ENCODE measurements at regions not wholly inside any gene's neighbourhood (a gene's known extent, or its start where the extent isn't known, plus 50 kb on each side); places are given as distances from the start of the nearest gene placed in this dataset.

GRCh38 chr4:123256901-123257300 lies 139.7 kb upstream of the SPRY1 start:
- Mint-ChIP-seq H3K27me3 (no peaks in the 10 kb centered on the region), H3K4me3 (no peak overlapping the region), H3K36me3 (ENCODE audit: low read depth) (peaks cover 23% of the 10 kb centered on the region), H3K27ac (no peak overlapping the region), H3K4me1 (ENCODE audit: low read depth) (no peaks in the 10 kb centered on the region), H3K9me3 (no peaks in the 10 kb centered on the region)
- ATAC-seq (no peak), DNase-seq (no peak)
- CTCF ChIA-PET = no interaction called here
- TF ChIP-seq CTCF (IDR thresholded peaks at IDR 0.05) = no peak
- POLR2A ChIA-PET = no interaction called here
- intact Hi-C loops (cut with micrococcal nuclease) = no loop called here

GRCh38 chr4:123257591-123257990 lies 139.0 kb upstream of the SPRY1 start:
- intact Hi-C loops (cut with micrococcal nuclease) = no loop called here
- CTCF ChIA-PET = no interaction called here
- H3K4me1 Mint-ChIP-seq (ENCODE audit: low read depth) = no peaks in the 10 kb centered on the region

GRCh38 chr4:123259676-123260646 lies 136.6 kb upstream of the SPRY1 start:
- intact Hi-C loops (cut with micrococcal nuclease) = no loop called here
- H3K27ac Mint-ChIP-seq = no peak overlapping the region
- no peaks in the 10 kb centered on the region for H3K4me1 Mint-ChIP-seq (ENCODE audit: low read depth)
- ATAC-seq = no peak
- H3K27me3 Mint-ChIP-seq = no peaks in the 10 kb centered on the region
- TF ChIP-seq CTCF (IDR thresholded peaks at IDR 0.05) = no peak
- peaks cover 24% of the 10 kb centered on the region for H3K36me3 Mint-ChIP-seq (ENCODE audit: low read depth)
- no peak overlapping the region for H3K4me3 Mint-ChIP-seq
- ChIA-PET CTCF (no interaction called here), POLR2A (no interaction called here)
- no peaks in the 10 kb centered on the region for H3K9me3 Mint-ChIP-seq
- no peak for DNase-seq

More at GRCh38 chr4:123257591-123257990, 139.0 kb upstream of the SPRY1 start:
- no peak for DNase-seq
- no peak overlapping the region for H3K4me3 Mint-ChIP-seq
- no peaks in the 10 kb centered on the region for H3K27me3 Mint-ChIP-seq
- H3K27ac Mint-ChIP-seq = no peak overlapping the region
- H3K9me3 Mint-ChIP-seq = no peaks in the 10 kb centered on the region
- H3K36me3 Mint-ChIP-seq (ENCODE audit: low read depth) = peaks cover 23% of the 10 kb centered on the region
- POLR2A ChIA-PET = no interaction called here
- ATAC-seq = no peak
- TF ChIP-seq CTCF (IDR thresholded peaks at IDR 0.05) = no peak

GRCh38 chr4:123260653-123261052 lies 135.9 kb upstream of the SPRY1 start:
- no peak for ATAC-seq

More at GRCh38 chr4:123260653-123261052, 135.9 kb upstream of the SPRY1 start:
- Mint-ChIP-seq H3K27ac (no peak overlapping the region), H3K36me3 (ENCODE audit: low read depth) (peaks cover 24% of the 10 kb centered on the region), H3K4me1 (ENCODE audit: low read depth) (no peaks in the 10 kb centered on the region), H3K9me3 (no peaks in the 10 kb centered on the region), H3K27me3 (no peaks in the 10 kb centered on the region), H3K4me3 (no peak overlapping the region)
- ChIA-PET CTCF (no interaction called here), POLR2A (no interaction called here)
- no peak for TF ChIP-seq CTCF (IDR thresholded peaks at IDR 0.05)
- intact Hi-C loops (cut with micrococcal nuclease) = no loop called here
- DNase-seq = no peak

Data from activated CD8-positive, alpha-beta T cell treated with anti-CD3 and anti-CD28 coated beads for 36 hours (primary cell).